Stimulated activated naive B cell treated with anti-CD40 and anti-IgM and Interleukin-4, amounts not matched to agents 10 μg/mL and 1 μg/mL and 100 μg/mL, for 72 hours (primary cell): ENCODE measurements at regions not wholly inside any gene's neighbourhood (a gene's known extent, or its start where the extent isn't known, plus 50 kb on each side); places are given as distances from the start of the nearest gene placed in this dataset.

ENCODE experiments used
- ATAC-seq, 2 donors: fragments of 150-1000 bp; cut with Tn5 transposase; replicated peaks; 2 replicates each; pipeline ENCODE4 v1.10.0; 2021; ENCODE audit warnings: moderate library complexity in 1 of 2
- DNase-seq: peaks from one replicate; pipeline ENCODE4 v3.0.0; 2021
- H3K27ac Mint-ChIP-seq: one replicate; pipeline ENCODE4 v1.8.0; 2022; ENCODE audit warnings: mild to moderate bottlenecking, mixed read lengths
- H3K27me3 Mint-ChIP-seq, 2 donors: one replicate each; pipeline ENCODE4 v1.8.0; 2022; ENCODE audit warnings: mixed read lengths in 2 of 2
- H3K36me3 Mint-ChIP-seq, 2 donors: one replicate each; pipeline ENCODE4 v1.8.0; 2022; ENCODE audit warnings: mixed read lengths in 2 of 2, mild to moderate bottlenecking in 1 of 2
- H3K4me1 Mint-ChIP-seq, 2 donors: one replicate each; pipeline ENCODE4 v1.8.0; 2022; ENCODE audit warnings: mixed read lengths in 2 of 2, mild to moderate bottlenecking in 1 of 2
- H3K4me3 Mint-ChIP-seq, 2 donors: one replicate each; pipeline ENCODE4 v1.8.0; 2022; ENCODE audit warnings: mild to moderate bottlenecking in 2 of 2, mixed read lengths in 2 of 2, moderate library complexity in 1 of 2
- H3K9me3 Mint-ChIP-seq, 2 donors: one replicate each; pipeline ENCODE4 v1.8.0; 2022; ENCODE audit warnings: mixed read lengths in 2 of 2, mild to moderate bottlenecking in 1 of 2

DNA sequence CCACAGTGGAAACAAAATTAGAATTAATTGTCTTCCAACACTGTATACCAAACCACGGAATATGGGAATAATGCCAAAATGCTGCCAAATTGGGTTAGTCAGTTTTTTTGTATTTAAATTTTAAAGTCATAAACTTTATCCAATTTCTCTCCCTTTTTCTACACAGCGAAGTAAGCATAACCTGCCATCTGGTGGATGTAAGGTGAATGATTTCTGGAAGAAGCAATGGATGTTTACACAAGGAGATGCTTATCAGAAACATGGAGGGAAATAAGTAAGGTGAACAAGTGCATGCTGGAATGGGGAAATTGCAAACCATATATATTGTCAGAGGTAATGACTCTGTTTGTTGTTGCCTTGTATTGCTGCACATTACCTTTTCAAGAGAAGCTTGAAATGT is 691.9 kb downstream of the TECRL start:
- DNase-seq (no peak), ATAC-seq (no peak)
- no peak overlapping the region for H3K27ac Mint-ChIP-seq
- no peaks in the 10 kb centered on the region for H3K9me3 Mint-ChIP-seq
- no peak overlapping the region for H3K4me3 Mint-ChIP-seq
- no peaks in the 10 kb centered on the region for H3K4me1 Mint-ChIP-seq
- no peaks in the 10 kb centered on the region for H3K36me3 Mint-ChIP-seq
- H3K27me3 Mint-ChIP-seq: no peaks in the 10 kb centered on the region

DNA sequence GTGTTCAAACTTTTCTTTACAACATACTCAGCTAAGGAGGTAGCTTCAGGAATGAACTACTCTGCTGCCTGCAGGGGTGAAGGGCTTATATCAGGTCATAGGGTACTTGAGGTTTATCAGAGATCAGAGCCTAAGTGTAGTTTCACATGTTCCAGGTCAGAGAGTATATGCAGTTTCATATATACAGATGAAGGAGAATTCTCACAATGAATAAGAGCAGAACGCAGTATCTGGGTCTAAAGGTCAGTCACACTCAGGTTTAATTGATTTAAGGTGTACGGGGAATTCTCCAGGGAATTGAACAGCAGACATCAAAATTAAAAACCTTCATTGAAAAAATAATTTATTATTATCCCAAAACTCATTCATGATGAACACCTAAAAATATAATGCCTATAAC is 700.6 kb downstream of the TECRL start:
- no peak for ATAC-seq

DNA sequence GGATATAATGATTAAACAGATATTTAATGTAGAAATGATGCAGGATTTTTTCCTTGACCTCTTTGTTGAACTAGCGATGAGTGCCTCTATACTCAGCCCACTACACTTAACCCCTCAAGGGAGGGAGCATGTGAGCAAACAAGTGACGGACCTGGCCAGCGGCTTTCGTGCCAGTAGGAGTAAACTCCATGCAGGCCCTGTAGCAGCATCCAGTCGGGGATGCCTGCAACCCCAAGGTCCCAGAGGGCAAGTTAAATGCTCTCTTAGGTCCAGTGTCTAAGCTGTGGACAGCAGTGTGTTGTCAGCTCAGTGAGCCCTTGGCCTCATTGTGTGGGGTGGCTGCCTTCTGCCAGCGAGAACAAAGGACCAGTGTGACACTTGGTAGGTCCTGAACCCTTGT is 708.7 kb downstream of the TECRL start:
- H3K36me3 Mint-ChIP-seq: no peaks in the 10 kb centered on the region
- ATAC-seq (no peak), DNase-seq (no peak)
- peaks cover 1 to 8% of the 10 kb centered on the region in 2 donors for H3K9me3 Mint-ChIP-seq
- H3K4me1 Mint-ChIP-seq: no peaks in the 10 kb centered on the region
- H3K27ac Mint-ChIP-seq: no peak overlapping the region
- no peaks in the 10 kb centered on the region for H3K27me3 Mint-ChIP-seq
- H3K4me3 Mint-ChIP-seq: no peak overlapping the region

More for the DNA sequence above, 700.6 kb downstream of the TECRL start:
- Mint-ChIP-seq H3K9me3 (no peaks in the 10 kb centered on the region), H3K4me3 (no peak overlapping the region), H3K27me3 (no peaks in the 10 kb centered on the region), H3K27ac (no peak overlapping the region), H3K4me1 (no peaks in the 10 kb centered on the region), H3K36me3 (no peaks in the 10 kb centered on the region)
- no peak for DNase-seq

DNA sequence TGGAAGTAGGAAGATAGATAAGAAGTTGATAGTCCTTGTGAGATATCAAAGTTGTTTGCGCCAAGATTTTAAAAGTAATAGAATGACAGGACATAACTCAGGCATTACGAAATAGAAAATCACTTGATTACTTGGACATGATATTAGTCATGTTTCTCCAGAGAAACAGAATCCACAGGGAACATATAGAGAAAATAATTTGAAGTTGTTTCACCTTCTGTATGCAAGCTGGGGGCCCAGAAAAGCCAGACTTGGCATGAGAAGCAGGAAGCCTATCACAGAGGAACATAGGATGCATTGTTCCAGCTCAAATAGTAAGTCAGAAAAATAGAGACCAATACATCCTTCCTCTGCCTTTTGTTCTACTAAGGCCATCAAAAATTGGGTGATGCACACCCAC is 715.9 kb downstream of the TECRL start:
- Mint-ChIP-seq H3K27me3 (no peaks in the 10 kb centered on the region), H3K36me3 (no peaks in the 10 kb centered on the region), H3K9me3 (peaks cover 6 to 11% of the 10 kb centered on the region in 2 donors), H3K4me1 (no peaks in the 10 kb centered on the region), H3K4me3 (no peak overlapping the region), H3K27ac (no peak overlapping the region)
- ATAC-seq (no peak), DNase-seq (no peak)

DNA sequence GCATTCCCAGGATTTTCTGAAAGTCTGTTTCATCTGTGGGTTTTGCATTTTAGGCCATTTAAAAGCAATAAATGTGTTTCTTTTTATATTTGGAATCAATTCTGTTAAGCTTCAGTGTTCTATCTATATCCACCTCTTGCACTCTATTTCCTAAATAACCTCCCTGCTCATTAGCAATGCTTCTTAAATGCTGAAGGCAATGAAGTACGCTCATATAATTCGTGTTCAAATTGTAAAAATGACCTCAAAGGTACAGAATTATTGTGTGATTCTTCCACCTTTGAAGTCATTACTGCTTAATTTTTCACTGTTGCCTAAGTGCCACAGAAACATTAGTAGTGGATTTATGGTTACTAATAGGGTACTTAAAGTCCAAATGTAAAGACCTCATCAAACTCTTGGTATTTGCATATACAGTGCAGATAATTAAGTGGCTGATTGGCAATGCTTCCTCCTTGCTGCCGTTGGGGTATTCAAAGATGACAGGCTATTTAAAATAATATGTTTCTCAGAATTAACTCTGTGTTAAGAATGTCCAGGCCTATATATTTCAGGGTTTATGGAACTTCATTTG is 730.8 kb downstream of the TECRL start:
- ATAC-seq (no peak), DNase-seq (no peak)
- H3K9me3 Mint-ChIP-seq: no peaks in the 10 kb centered on the region
- H3K4me1 Mint-ChIP-seq: no peaks in the 10 kb centered on the region
- no peak overlapping the region for H3K27ac Mint-ChIP-seq
- H3K4me3 Mint-ChIP-seq: no peak overlapping the region
- H3K36me3 Mint-ChIP-seq: no peaks in the 10 kb centered on the region
- H3K27me3 Mint-ChIP-seq: no peaks in the 10 kb centered on the region

DNA sequence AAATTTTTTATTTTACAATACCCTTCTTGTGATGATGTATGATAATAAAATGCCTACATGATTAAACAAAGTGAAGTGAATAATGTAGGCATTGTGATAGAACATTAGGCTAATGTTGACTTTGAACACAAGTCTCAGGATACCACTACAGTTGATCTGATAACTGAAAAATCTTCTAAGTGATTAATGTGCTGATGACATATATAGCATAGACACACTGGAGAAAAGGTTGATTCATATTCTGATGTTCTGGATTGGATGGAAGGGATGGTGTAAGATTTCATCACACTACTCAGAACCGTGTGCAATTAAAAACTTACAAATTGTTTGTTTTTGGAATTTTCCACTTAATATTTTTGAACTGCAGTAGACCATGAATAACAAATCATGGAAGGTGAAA is 738.5 kb downstream of the TECRL start:
- Mint-ChIP-seq H3K36me3 (no peaks in the 10 kb centered on the region), H3K4me3 (no peak overlapping the region), H3K27ac (no peak overlapping the region), H3K9me3 (peaks cover 0 to 5% of the 10 kb centered on the region in 2 donors), H3K27me3 (no peaks in the 10 kb centered on the region), H3K4me1 (no peaks in the 10 kb centered on the region)
- ATAC-seq (no peak), DNase-seq (no peak)

DNA sequence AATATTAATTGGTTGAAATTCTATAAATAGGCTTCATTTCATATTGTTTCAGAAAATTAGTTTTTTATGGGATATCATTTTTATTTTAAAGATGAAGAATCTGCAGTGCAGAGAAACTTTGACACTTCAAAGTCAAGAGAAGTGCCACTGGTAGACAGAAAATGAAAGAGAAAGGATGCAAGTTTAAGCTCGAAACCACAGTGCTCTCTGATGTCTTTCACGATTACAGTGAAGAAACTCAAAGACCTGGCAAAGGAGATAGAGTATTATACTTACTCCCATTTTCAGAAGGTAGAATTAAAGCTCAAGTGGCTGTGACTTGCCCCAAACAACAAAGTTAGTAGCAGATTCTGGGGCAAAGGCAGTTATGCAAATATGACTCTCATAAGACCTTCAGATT is 745.4 kb downstream of the TECRL start:
- Mint-ChIP-seq H3K27me3 (no peaks in the 10 kb centered on the region), H3K4me3 (no peak overlapping the region), H3K4me1 (no peaks in the 10 kb centered on the region), H3K36me3 (no peaks in the 10 kb centered on the region), H3K9me3 (peaks cover 4 to 5% of the 10 kb centered on the region in 2 donors), H3K27ac (no peak overlapping the region)
- DNase-seq (no peak), ATAC-seq (no peak)

DNA sequence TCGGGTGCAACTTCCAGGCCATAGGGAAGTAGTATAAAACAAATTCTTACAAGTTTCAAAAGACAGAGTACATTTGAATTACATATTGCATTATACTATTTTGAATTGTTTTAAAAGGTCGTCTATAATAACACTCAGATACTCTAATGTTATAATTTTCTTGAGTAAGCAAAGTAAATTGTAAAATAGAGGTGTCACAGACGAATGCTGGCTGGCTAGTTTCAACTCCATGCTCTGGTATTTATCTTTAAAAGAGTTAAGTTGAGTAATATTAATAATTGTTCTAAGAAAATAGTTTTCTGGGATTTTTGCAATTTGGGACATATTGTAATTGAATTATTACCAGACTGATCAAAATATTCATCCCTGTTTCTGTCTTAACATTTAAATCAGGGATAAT is 764.9 kb downstream of the TECRL start:
- Mint-ChIP-seq H3K36me3 (no peaks in the 10 kb centered on the region), H3K4me1 (no peaks in the 10 kb centered on the region), H3K4me3 (no peak overlapping the region), H3K27ac (no peak overlapping the region), H3K27me3 (no peaks in the 10 kb centered on the region), H3K9me3 (peaks cover 0 to 4% of the 10 kb centered on the region in 2 donors)
- ATAC-seq (no peak), DNase-seq (no peak)

DNA sequence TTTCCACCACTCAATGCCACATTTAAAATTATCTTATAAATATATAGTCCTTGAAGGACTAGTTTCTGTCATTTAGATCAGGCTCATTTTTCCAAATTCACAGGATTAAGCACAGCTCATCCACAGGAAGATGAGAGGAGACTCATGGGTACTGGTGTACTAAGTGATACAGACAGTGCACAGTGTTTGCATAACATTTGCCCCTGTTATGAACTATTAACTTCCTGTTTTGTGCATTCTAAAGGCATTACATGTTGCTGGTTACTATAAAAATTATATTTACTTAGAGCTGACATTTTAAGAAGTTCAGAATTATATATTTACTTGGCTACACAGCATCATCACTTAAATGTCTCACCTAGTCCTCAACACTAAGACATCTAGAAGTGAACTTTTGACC is 772.0 kb downstream of the TECRL start:
- peaks cover 2 to 10% of the 10 kb centered on the region in 2 donors for H3K9me3 Mint-ChIP-seq
- no peaks in the 10 kb centered on the region for H3K36me3 Mint-ChIP-seq
- no peak overlapping the region for H3K4me3 Mint-ChIP-seq
- no peaks in the 10 kb centered on the region for H3K4me1 Mint-ChIP-seq
- no peak for ATAC-seq
- no peak for DNase-seq
- H3K27ac Mint-ChIP-seq: no peak overlapping the region
- no peaks in the 10 kb centered on the region for H3K27me3 Mint-ChIP-seq

DNA sequence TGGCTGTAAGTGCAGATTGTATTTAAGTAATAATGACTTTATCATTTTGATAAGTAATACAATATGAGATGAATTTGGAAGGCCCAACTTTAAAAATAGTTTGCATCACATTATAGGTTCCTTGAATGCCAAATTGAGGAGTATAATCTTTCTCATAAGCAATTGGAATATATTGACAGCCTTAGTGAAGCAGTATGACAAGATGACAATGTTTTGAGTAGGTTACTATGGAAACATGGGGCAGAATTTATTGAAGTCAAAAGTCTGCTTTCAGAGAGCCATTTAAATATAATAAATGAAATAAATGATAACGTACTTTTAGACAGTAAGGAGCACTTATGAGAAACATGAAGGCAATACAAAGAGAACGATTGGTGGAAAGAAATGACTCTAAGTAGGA is 776.4 kb downstream of the TECRL start:
- DNase-seq (no peak), ATAC-seq (no peak)
- Mint-ChIP-seq H3K36me3 (no peaks in the 10 kb centered on the region), H3K9me3 (peaks cover 6 to 14% of the 10 kb centered on the region in 2 donors), H3K4me1 (no peaks in the 10 kb centered on the region), H3K4me3 (no peak overlapping the region), H3K27me3 (no peaks in the 10 kb centered on the region), H3K27ac (no peak overlapping the region)

DNA sequence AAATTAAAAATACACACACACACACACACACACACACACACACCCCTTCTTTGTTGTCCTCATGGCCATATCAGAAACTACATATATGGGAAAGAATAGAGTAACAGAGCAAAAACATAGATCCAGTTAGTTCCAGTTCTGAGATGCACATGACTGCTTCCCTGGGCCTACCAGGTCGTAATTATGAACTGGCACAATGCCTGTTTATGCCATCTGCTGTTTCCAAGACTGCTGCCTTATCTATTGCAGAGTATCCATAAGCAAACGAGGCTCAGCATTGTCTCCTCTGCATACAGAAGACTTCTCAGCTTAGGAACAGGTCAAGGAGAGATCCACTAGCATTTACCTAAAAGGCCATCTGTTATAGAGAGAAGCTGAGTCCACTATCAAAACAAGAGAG is 789.0 kb downstream of the TECRL start:
- Mint-ChIP-seq H3K27me3 (no peaks in the 10 kb centered on the region), H3K4me3 (no peak overlapping the region), H3K9me3 (no peaks in the 10 kb centered on the region), H3K27ac (no peak overlapping the region), H3K36me3 (no peaks in the 10 kb centered on the region), H3K4me1 (no peaks in the 10 kb centered on the region)
- DNase-seq: no peak
- ATAC-seq: no peak

DNA sequence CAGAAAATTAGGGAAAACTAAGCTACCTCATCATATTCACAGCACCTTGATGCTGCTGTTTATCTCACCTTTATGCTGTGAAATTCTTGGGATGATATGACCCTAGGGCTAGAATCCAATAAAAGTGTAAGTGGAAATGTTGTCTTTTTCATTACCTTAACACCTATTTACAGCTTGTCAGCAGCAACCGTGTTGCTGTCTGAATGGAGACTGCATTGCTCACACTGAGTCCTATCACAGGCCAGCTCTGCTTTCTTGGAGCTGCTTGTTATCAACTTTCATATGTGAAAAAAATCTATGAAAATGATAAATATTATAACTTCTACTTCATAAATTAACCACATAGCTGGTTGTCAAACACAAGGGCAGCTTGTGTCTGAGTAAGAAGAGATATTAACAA is 789.5 kb downstream of the TECRL start:
- no peak for DNase-seq
- H3K4me1 Mint-ChIP-seq: no peaks in the 10 kb centered on the region
- H3K4me3 Mint-ChIP-seq: no peak overlapping the region
- no peak for ATAC-seq
- H3K9me3 Mint-ChIP-seq: no peaks in the 10 kb centered on the region
- no peaks in the 10 kb centered on the region for H3K36me3 Mint-ChIP-seq
- H3K27ac Mint-ChIP-seq: no peak overlapping the region
- H3K27me3 Mint-ChIP-seq: no peaks in the 10 kb centered on the region

DNA sequence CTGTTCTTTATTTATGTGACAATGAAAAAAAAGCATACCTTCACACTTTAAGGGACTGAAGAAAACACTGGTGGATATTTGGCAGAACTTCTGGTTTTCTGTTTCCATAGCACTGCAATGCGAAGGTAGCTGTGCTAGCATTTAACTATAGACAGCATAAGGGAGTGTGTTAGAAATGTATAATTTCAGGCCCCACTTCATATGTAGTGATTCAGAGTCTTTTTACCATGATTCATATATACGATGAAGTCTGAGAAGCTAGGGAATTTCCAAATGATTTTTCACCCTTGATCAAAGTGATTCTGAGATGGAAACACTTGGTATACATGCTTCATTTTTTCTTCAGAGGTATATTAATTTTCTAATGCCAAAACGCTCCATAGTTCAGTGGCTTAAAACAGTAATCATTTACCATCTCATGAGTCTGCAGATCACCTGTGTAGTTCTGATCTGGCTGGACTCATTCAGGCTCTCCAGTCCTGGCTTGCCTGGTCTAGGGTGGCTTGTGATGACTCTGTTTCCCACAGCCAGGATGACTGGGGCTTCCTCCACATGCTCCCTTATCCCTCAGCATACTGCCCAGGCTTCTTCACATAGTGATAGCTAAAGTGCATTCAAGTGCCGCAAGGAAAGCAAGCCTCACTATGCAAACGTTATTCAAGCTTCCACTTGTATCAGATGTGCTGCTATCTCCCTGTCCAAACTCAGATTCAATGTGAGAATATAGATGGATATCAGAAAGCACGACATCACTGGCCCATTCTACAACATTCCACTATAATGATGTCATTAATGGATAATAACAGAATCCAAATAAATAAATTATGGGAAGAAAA is 790.1 kb downstream of the TECRL start:
- Mint-ChIP-seq H3K27ac (no peak overlapping the region), H3K4me1 (no peaks in the 10 kb centered on the region), H3K27me3 (no peaks in the 10 kb centered on the region), H3K4me3 (no peak overlapping the region), H3K36me3 (no peaks in the 10 kb centered on the region), H3K9me3 (no peaks in the 10 kb centered on the region)
- ATAC-seq (no peak), DNase-seq (no peak)

DNA sequence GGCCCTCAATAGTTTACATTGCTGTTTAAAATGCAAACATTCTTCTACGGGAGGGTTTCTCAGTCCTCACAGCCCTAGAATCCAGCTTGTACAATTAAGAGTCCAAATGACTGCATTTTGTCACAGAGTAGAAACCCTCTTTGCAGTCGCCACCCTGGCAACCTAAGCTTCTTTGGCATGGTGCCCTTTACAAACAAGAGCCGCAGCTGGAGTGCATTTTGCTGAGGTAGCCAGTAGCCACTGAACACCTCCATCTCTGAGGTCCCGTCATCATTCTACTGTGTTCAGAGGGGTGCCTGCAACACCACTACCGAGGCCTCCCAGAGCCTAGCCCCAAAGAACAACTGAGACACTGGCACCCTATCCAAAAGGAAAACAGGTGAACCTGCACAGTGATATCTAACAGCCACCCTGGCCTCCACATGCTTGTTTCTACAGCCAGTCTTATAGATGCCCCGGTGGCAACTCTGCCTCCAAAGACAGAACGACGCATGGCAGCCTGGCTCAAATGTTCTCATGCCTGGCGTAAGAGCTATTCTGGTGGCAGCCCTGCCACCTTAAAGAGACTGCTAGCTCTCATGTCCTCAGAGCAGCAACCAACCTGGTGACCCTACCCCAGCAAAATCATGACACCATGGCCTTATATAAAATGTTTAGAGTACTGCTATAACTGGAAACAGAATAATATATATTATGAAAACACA is 801.9 kb downstream of the TECRL start:
- ATAC-seq: no peak
- no peak for DNase-seq
- no peaks in the 10 kb centered on the region for H3K4me1 Mint-ChIP-seq
- no peaks in the 10 kb centered on the region for H3K27me3 Mint-ChIP-seq
- H3K36me3 Mint-ChIP-seq: no peaks in the 10 kb centered on the region
- H3K27ac Mint-ChIP-seq: no peak overlapping the region
- H3K4me3 Mint-ChIP-seq: no peak overlapping the region
- peaks cover 3 to 7% of the 10 kb centered on the region in 2 donors for H3K9me3 Mint-ChIP-seq

DNA sequence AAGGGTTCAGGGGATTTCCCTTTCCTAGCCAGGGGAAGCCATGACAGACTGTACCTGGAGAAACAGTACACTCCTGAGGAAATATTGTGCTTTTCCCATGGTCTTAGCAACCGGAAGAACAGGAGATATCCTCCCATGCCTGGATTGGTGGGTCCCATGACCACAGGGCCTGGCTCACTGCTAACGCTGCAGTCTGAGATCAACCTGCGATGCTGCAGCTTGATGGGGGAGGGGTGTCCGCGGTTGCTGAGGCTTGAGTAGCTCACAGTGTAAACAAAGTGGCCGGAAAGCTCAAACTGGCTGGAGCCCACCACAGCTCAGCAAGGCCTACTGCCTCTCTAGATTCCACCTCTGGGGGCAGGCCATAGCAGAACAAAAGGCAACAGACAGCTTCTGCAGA is 819.5 kb downstream of the TECRL start:
- peaks cover 6 to 11% of the 10 kb centered on the region in 2 donors for H3K9me3 Mint-ChIP-seq
- H3K36me3 Mint-ChIP-seq: no peaks in the 10 kb centered on the region
- H3K27me3 Mint-ChIP-seq: no peaks in the 10 kb centered on the region
- no peaks in the 10 kb centered on the region for H3K4me1 Mint-ChIP-seq
- H3K27ac Mint-ChIP-seq: no peak overlapping the region
- ATAC-seq (no peak), DNase-seq (no peak)
- H3K4me3 Mint-ChIP-seq: no peak overlapping the region
